CD14-positive monocyte (primary cell): ENCODE measurements at regions not wholly inside any gene's neighbourhood (a gene's known extent, or its start where the extent isn't known, plus 50 kb on each side); places are given as distances from the start of the nearest gene placed in this dataset.
"Not testable (repeated sequence)": the region's sequence is repeated elsewhere in the genome, so short reads cannot be mapped to it uniquely, and the experiment has no call there.

Source experiments
- DNase-seq, 3 donors: peaks; one replicate each; pipeline ENCODE4 v3.0.0-alpha.2; 2011 to 2022
- H2AFZ ChIP-seq: 2 replicates; pipeline ENCODE4 v1.6.0; 2012; ENCODE audit warnings: mild to moderate bottlenecking, low read depth, low read length, inconsistent platforms; ENCODE audit not compliant: insufficient read depth, poor library complexity, severe bottlenecking
- H3K27ac ChIP-seq, 2 donors: 1 replicate in 1 of 2; 2 replicates in 1 of 2; pipeline ENCODE4 v1.5.1; 2012 to 2013; ENCODE audit warnings: low read length in 2 of 2, control low read depth in 1 of 2, inconsistent platforms in 1 of 2, low read depth in 1 of 2, mild to moderate bottlenecking in 1 of 2
- H3K27me3 ChIP-seq, 2 donors: one replicate each; pipeline versions ENCODE4 v1.6.0 to v1.6.1; 2011 to 2013; ENCODE audit warnings: low read length in 2 of 2; ENCODE audit not compliant: control insufficient read depth in 2 of 2, insufficient read depth in 2 of 2
- H3K36me3 ChIP-seq, 2 donors: replicated peaks in 1 of 2; 1 replicate in 1 of 2; 2 replicates in 1 of 2; pipeline versions ENCODE4 v1.5.1 to v1.6.1; 2012 to 2013; ENCODE audit warnings: low read length in 2 of 2, control low read depth in 1 of 2, inconsistent platforms in 1 of 2, mild to moderate bottlenecking in 1 of 2; ENCODE audit not compliant: insufficient read depth in 2 of 2, control insufficient read depth in 1 of 2
- H3K4me1 ChIP-seq, 2 donors: 1 replicate in 1 of 2; 2 replicates in 1 of 2; pipeline versions ENCODE4 v1.5.1 to v1.6.1; 2012 to 2013; ENCODE audit warnings: low read length in 2 of 2, control low read depth in 1 of 2, inconsistent platforms in 1 of 2, mild to moderate bottlenecking in 1 of 2, moderate library complexity in 1 of 2; ENCODE audit not compliant: insufficient read depth in 2 of 2, control insufficient read depth in 1 of 2
- H3K4me2 ChIP-seq: replicated peaks from 2 replicates; pipeline ENCODE3; 2012; ENCODE audit warnings: low read length, moderate library complexity, mild to moderate bottlenecking; ENCODE audit not compliant: poor library complexity, severe bottlenecking; ENCODE audit errors: extremely low read depth
- H3K4me3 ChIP-seq, 3 experiments: fragments of 200-600 bp in 1 of 3; sonication (generic) in 1 of 3; replicated peaks in 1 of 3; 1 replicate in 2 of 3; 2 replicates in 1 of 3; pipeline ENCODE4 v1.5.1; 2011 to 2013; ENCODE audit warnings: low read length in 3 of 3, mild to moderate bottlenecking in 3 of 3, control low read depth in 2 of 3, low read depth in 2 of 3, inconsistent platforms in 1 of 3, moderate library complexity in 1 of 3
- H3K79me2 ChIP-seq: 2 replicates; pipeline ENCODE4 v1.6.0; 2012; ENCODE audit warnings: mild to moderate bottlenecking, control low read depth, inconsistent platforms, low read length, moderate library complexity; ENCODE audit not compliant: insufficient read depth
- H3K9ac ChIP-seq: 2 replicates; pipeline ENCODE4 v1.6.0; 2017; ENCODE audit warnings: low read length, mild to moderate bottlenecking; ENCODE audit not compliant: insufficient read depth, poor library complexity, severe bottlenecking
- H3K9me3 ChIP-seq, 2 donors: replicated peaks in 1 of 2; 1 replicate in 1 of 2; 2 replicates in 1 of 2; pipeline versions ENCODE4 v1.5.1 to v1.6.1; 2012 to 2013; ENCODE audit warnings: low read length in 2 of 2, control low read depth in 1 of 2; ENCODE audit not compliant: control insufficient read depth in 1 of 2, insufficient read depth in 1 of 2
- H4K20me1 ChIP-seq: 2 replicates; pipeline ENCODE4 v1.6.0; 2012; ENCODE audit warnings: mild to moderate bottlenecking, low read length, control low read depth, moderate library complexity; ENCODE audit not compliant: insufficient read depth
- H3K27ac Mint-ChIP-seq, 7 donors: one replicate each; pipeline ENCODE4 v1.8.0; 2020; ENCODE audit warnings: mild to moderate bottlenecking in 7 of 7, mixed read lengths in 7 of 7, moderate library complexity in 6 of 7, inconsistent platforms in 2 of 7
- H3K27me3 Mint-ChIP-seq, 3 donors: one replicate each; pipeline ENCODE4 v1.8.0; 2021 to 2022; ENCODE audit warnings: low read depth in 3 of 3, mild to moderate bottlenecking in 3 of 3, mixed read lengths in 3 of 3, moderate library complexity in 3 of 3, inconsistent platforms in 1 of 3
- H3K36me3 Mint-ChIP-seq, 2 donors: one replicate each; pipeline ENCODE4 v1.8.0; 2020; ENCODE audit warnings: mixed read lengths in 2 of 2, inconsistent platforms in 1 of 2, mild to moderate bottlenecking in 1 of 2
- H3K4me1 Mint-ChIP-seq: one replicate; pipeline ENCODE4 v1.8.0; 2020; ENCODE audit warnings: mild to moderate bottlenecking, mixed read lengths
- H3K4me3 Mint-ChIP-seq, 2 donors: one replicate each; pipeline ENCODE4 v1.8.0; 2020; ENCODE audit warnings: mild to moderate bottlenecking in 2 of 2, mixed read lengths in 2 of 2, moderate library complexity in 1 of 2
- H3K9me3 Mint-ChIP-seq, 7 donors: one replicate each; pipeline ENCODE4 v1.8.0; 2020 to 2022; ENCODE audit warnings: mixed read lengths in 7 of 7, mild to moderate bottlenecking in 6 of 7, moderate library complexity in 6 of 7, inconsistent platforms in 2 of 7
- CTCF ChIP-seq: fragments of 200-600 bp; IDR thresholded peaks from one replicate; pipeline ENCODE4 v1.8.0; 2022; ENCODE audit warnings: antibody characterized with exemption, mild to moderate bottlenecking
- WGBS: methylation state at CpG from one replicate; pipeline ENCODE4 v1.1.5; 2013; ENCODE audit warnings: missing lambda C conversion rate; ENCODE audit not compliant: insufficient coverage; 5-methylcytosine and 5-hydroxymethylcytosine counted together
- intact Hi-C, 2 donors: fragments of 100-400 bp; cut with micrococcal nuclease; formaldehyde crosslinking; loops; one replicate each; pipeline versions ENCODE4 v1.15.0 to v1.15.1; 2023

GRCh38 chr9:32136700-32137339 lies 247.6 kb upstream of the ACO1 start:
- no peak overlapping the region for H3K4me3 ChIP-seq
- H3K36me3 Mint-ChIP-seq = no peaks in the 10 kb centered on the region
- intact Hi-C loops = no loop called here
- no peak overlapping the region for H3K27ac Mint-ChIP-seq
- no peaks in the 10 kb centered on the region for H3K4me1 ChIP-seq
- no peaks in the 10 kb centered on the region for H3K27me3 Mint-ChIP-seq
- no peaks in the 10 kb centered on the region for H3K27me3 ChIP-seq
- H3K4me3 Mint-ChIP-seq = no peak overlapping the region
- WGBS = no CpG with 5 or more reads among the region's 3 CpGs
- H3K4me2 ChIP-seq = no peak overlapping the region
- DNase-seq = no peak
- H3K4me1 Mint-ChIP-seq = no peaks in the 10 kb centered on the region
- no peaks in the 10 kb centered on the region for H3K79me2 ChIP-seq
- H3K27ac ChIP-seq = no peak overlapping the region
- H4K20me1 ChIP-seq = no peaks in the 10 kb centered on the region
- no peak overlapping the region for H3K9ac ChIP-seq
- no peak for TF ChIP-seq CTCF
- no peaks in the 10 kb centered on the region for H3K9me3 ChIP-seq
- peaks cover 0 to 4% (median 2%) of the 10 kb centered on the region in 7 donors for H3K9me3 Mint-ChIP-seq
- no peak overlapping the region for H2AFZ ChIP-seq
- no peaks in the 10 kb centered on the region for H3K36me3 ChIP-seq

- TF ChIP-seq CTCF = no peak
- no peaks in the 10 kb centered on the region for H3K36me3 Mint-ChIP-seq
- Histone ChIP-seq H3K9ac (no peak overlapping the region), H3K4me1 (no peaks in the 10 kb centered on the region), H2AFZ (no peak overlapping the region), H3K27me3 (no peaks in the 10 kb centered on the region), H3K4me2 (no peak overlapping the region), H3K9me3 (no peaks in the 10 kb centered on the region), H3K79me2 (no peaks in the 10 kb centered on the region), H4K20me1 (no peaks in the 10 kb centered on the region), H3K27ac (no peak overlapping the region), H3K36me3 (no peaks in the 10 kb centered on the region), H3K4me3 (no peak overlapping the region)
- intact Hi-C loops = no loop called here
- H3K9me3 Mint-ChIP-seq = peaks cover 0 to 2% (median 0%) of the 10 kb centered on the region in 7 donors
- WGBS = no CpG with 5 or more reads among the region's 1 CpG
- H3K27ac Mint-ChIP-seq = no peak overlapping the region
- no peaks in the 10 kb centered on the region for H3K4me1 Mint-ChIP-seq
- H3K27me3 Mint-ChIP-seq = no peaks in the 10 kb centered on the region
- no peak for DNase-seq
- H3K4me3 Mint-ChIP-seq = no peak overlapping the region
These were observed 242.4 kb upstream of the ACO1 start for GRCh38 chr9:32142074-32142473.

- WGBS = 100% methylated on average over 1 of the region's 11 CpGs
- Mint-ChIP-seq H3K27ac (peak overlapping the region in 1 of 7 donors; percentile 57), H3K9me3 (peaks cover 1 to 14% (median 6%) of the 10 kb centered on the region in 7 donors)
- H3K4me3 ChIP-seq, H3K4me2 ChIP-seq, H2AFZ ChIP-seq, intact Hi-C loops, H3K4me1 ChIP-seq, H3K4me1 Mint-ChIP-seq, H3K27me3 ChIP-seq, H3K79me2 ChIP-seq, H3K9me3 ChIP-seq, H3K27me3 Mint-ChIP-seq, H4K20me1 ChIP-seq, DNase-seq, H3K36me3 ChIP-seq, H3K9ac ChIP-seq, H3K4me3 Mint-ChIP-seq, H3K27ac ChIP-seq, H3K36me3 Mint-ChIP-seq: not testable (repeated sequence)
These were observed 235.9 kb upstream of the ACO1 start for GRCh38 chr9:32148553-32148952.
